Suprapubic skin (tissue), 4 donors: ENCODE measurements at regions not wholly inside any gene's neighbourhood (a gene's known extent, or its start where the extent isn't known, plus 50 kb on each side); places are given as distances from the start of the nearest gene placed in this dataset.

ENCODE experiments used
- CTCF ChIP-seq, 2 donors: fragments of 200-600 bp in 1 of 2; fragments of 450-650 bp in 1 of 2; sonication (generic) in 1 of 2; IDR thresholded peaks; one replicate each; pipeline ENCODE4 v1.5.1; 2016 to 2019; ENCODE audit warnings: antibody characterized with exemption in 2 of 2, mild to moderate bottlenecking in 1 of 2, moderate library complexity in 1 of 2
- POLR2A ChIP-seq, 2 donors: fragments of 450-650 bp; IDR thresholded peaks; one replicate each; pipeline ENCODE4 v1.6.1; 2017; ENCODE audit warnings: antibody characterized with exemption in 2 of 2, mild to moderate bottlenecking in 2 of 2, moderate library complexity in 2 of 2
- POLR2AphosphoS5 ChIP-seq, 3 donors: sonication (generic); formaldehyde crosslinking; IDR thresholded peaks; one replicate each; pipeline ENCODE4 v1.6.1; 2017; ENCODE audit warnings: antibody characterized with exemption in 3 of 3

- TF ChIP-seq CTCF (IDR thresholded peaks at IDR 0.05), result no peak
- no peak for TF ChIP-seq POLR2A (IDR thresholded peaks at IDR 0.05)
- TF ChIP-seq POLR2AphosphoS5 (IDR thresholded peaks at IDR 0.05), result no peak
Measured at GRCh38 chr22:49215840-49216239, 611.8 kb downstream of the BRD1 start.
